ENCODE measurements at regions not wholly inside any gene's neighbourhood (a gene's known extent, or its start where the extent isn't known, plus 50 kb on each side); places are given as distances from the start of the nearest gene placed in this dataset.
A peak's percentile ranks its signal among the peaks of the same experiment; 100 is the strongest.
"Not testable (repeated sequence)": the region's sequence is repeated elsewhere in the genome, so short reads cannot be mapped to it uniquely, and the experiment has no call there.

- DNase-seq: no peak
These were observed 60.3 kb downstream of the CHRD start for GRCh38 chr3:184440151-184440550.

GRCh38 chr3:184441202-184441900 lies 61.5 kb downstream of the CHRD start:
- no peak for DNase-seq

- DNase-seq: no peak
These were observed 63.5 kb downstream of the CHRD start for GRCh38 chr3:184443364-184443763.

- no peak for DNase-seq
These were observed 64.0 kb downstream of the CHRD start for GRCh38 chr3:184443831-184444230.

- DNase-seq: no peak
These were observed 68.7 kb downstream of the CHRD start for GRCh38 chr3:184448321-184449160.

GRCh38 chr3:184449161-184449515 lies 69.3 kb downstream of the CHRD start:
- no peak for DNase-seq

GRCh38 chr3:184450547-184450946 lies 70.7 kb downstream of the CHRD start:
- no peak for DNase-seq

- no peak for DNase-seq
These were observed 73.4 kb downstream of the CHRD start for GRCh38 chr3:184453296-184453695.

- no peak for DNase-seq
These were observed 76.1 kb downstream of the CHRD start for GRCh38 chr3:184455991-184456390.

- DNase-seq: no peak
These were observed 76.6 kb downstream of the CHRD start for GRCh38 chr3:184456476-184456875.

- DNase-seq: no peak
These were observed 77.5 kb downstream of the CHRD start for GRCh38 chr3:184457329-184457728.

- not testable (repeated sequence) for DNase-seq
These were observed 78.0 kb downstream of the CHRD start for GRCh38 chr3:184457784-184458377.

- DNase-seq: no peak
These were observed 79.5 kb downstream of the CHRD start for GRCh38 chr3:184459355-184459754.

- no peak for DNase-seq
These were observed 80.4 kb downstream of the CHRD start for GRCh38 chr3:184460276-184460675.

GRCh38 chr3:184461219-184461618 lies 81.4 kb downstream of the CHRD start:
- DNase-seq: no peak

GRCh38 chr3:184465883-184466412 lies 86.1 kb downstream of the CHRD start:
- DNase-seq: no peak

- DNase-seq: no peak
These were observed 86.6 kb downstream of the CHRD start for GRCh38 chr3:184466413-184466960.

- DNase-seq: no peak
These were observed 87.3 kb downstream of the CHRD start for GRCh38 chr3:184467171-184467570.

GRCh38 chr3:184470551-184470950 lies 90.7 kb downstream of the CHRD start:
- DNase-seq: no peak

- DNase-seq: no peak
These were observed 90.1 kb upstream of the EPHB3 start for GRCh38 chr3:184471439-184471838.

GRCh38 chr3:184472723-184473428 lies 88.7 kb upstream of the EPHB3 start:
- DNase-seq: peak; percentile 45

GRCh38 chr3:184474897-184475296 lies 86.7 kb upstream of the EPHB3 start:
- no peak for DNase-seq

GRCh38 chr3:184477940-184478339 lies 83.6 kb upstream of the EPHB3 start:
- DNase-seq: no peak

All from DMS153 (cell line).